SK-N-SH (cell line): ENCODE measurements at regions not wholly inside any gene's neighbourhood (a gene's known extent, or its start where the extent isn't known, plus 50 kb on each side); places are given as distances from the start of the nearest gene placed in this dataset.

Experiments used
- CTCF ChIA-PET: fragments of 300-600, 350-600 bp; formaldehyde crosslinking; extraction: SDS; loops from one replicate; lab custom pipeline; 2021; lab: Yijun Ruan, JAX
- POLR2A ChIA-PET: fragments of 350-600 bp; sonication (Branson Sonifier 250); formaldehyde crosslinking; extraction: SDS; loops from one replicate; lab custom pipeline; 2020; ENCODE audit warnings: antibody characterized with exemption, inconsistent platforms; lab: Yijun Ruan, JAX
- DNase-seq: peaks from one replicate; pipeline ENCODE4 v3.0.0; 2012
- H2AFZ ChIP-seq: fragments of 200-600 bp; sonication (generic); 2 replicates; pipeline ENCODE4 v1.8.1; 2016; ENCODE audit warnings: antibody characterized with exemption, mild to moderate bottlenecking, low read depth
- H3F3A ChIP-seq: fragments of 200-600 bp; sonication (generic); replicated peaks from 2 replicates; pipeline ENCODE3; 2016; ENCODE audit warnings: antibody characterized with exemption, mild to moderate bottlenecking; ENCODE audit not compliant: insufficient read depth
- H3K27ac ChIP-seq, 2 experiments: fragments of 200-500 bp in 1 of 2; fragments of 200-600 bp in 1 of 2; sonication (Bioruptor generic) in 1 of 2; sonication (generic), shearing (Covaris generic) in 1 of 2; 2 replicates each; pipeline versions ENCODE4 v1.5.1 to v1.6.1; 2014 to 2016; ENCODE audit warnings: low read depth in 2 of 2, inconsistent platforms in 1 of 2, low read length in 1 of 2, mild to moderate bottlenecking in 1 of 2, mixed read lengths in 1 of 2
- H3K27me3 ChIP-seq: fragments of 200-600 bp; sonication (generic), shearing (Covaris generic); 2 replicates; pipeline ENCODE4 v1.6.1; 2016; ENCODE audit warnings: mixed run types; ENCODE audit not compliant: insufficient read depth
- H3K36me3 ChIP-seq, 2 experiments: fragments of 200-500 bp in 1 of 2; fragments of 200-600 bp in 1 of 2; sonication (Bioruptor generic) in 1 of 2; sonication (generic) in 1 of 2; replicated peaks in 1 of 2; 2 replicates each; pipeline versions ENCODE3 to v1.5.1; 2014 to 2016; ENCODE audit warnings: low read length in 1 of 2, mild to moderate bottlenecking in 1 of 2; ENCODE audit not compliant: insufficient read depth in 2 of 2, control insufficient read depth in 1 of 2
- H3K4me1 ChIP-seq, 2 experiments: fragments of 200-500 bp in 1 of 2; fragments of 200-600 bp in 1 of 2; sonication (Bioruptor generic) in 1 of 2; sonication (generic), shearing (Covaris generic) in 1 of 2; 2 replicates each; pipeline versions ENCODE4 v1.5.1 to v1.6.1; 2014 to 2016; ENCODE audit warnings: low read depth in 1 of 2, low read length in 1 of 2, mixed run types in 1 of 2; ENCODE audit not compliant: insufficient read depth in 2 of 2, control insufficient read depth in 1 of 2
- H3K4me2 ChIP-seq: fragments of 200-600 bp; sonication (generic), shearing (Covaris generic); 2 replicates; pipeline ENCODE4 v1.6.1; 2017; ENCODE audit warnings: mixed run types
- H3K4me3 ChIP-seq, 2 experiments: fragments of 200-500 bp in 1 of 2; fragments of 200-600 bp in 1 of 2; sonication (Bioruptor generic) in 1 of 2; sonication (generic), shearing (Covaris generic) in 1 of 2; 2 replicates each; pipeline versions ENCODE4 v1.5.1 to v1.8.1; 2014 to 2016; ENCODE audit warnings: low read depth in 2 of 2, inconsistent platforms in 1 of 2, low read length in 1 of 2, mild to moderate bottlenecking in 1 of 2, mixed read lengths in 1 of 2, moderate library complexity in 1 of 2
- H3K79me2 ChIP-seq: fragments of 200-600 bp; sonication (generic); 2 replicates; pipeline ENCODE4 v1.8.1; 2017; ENCODE audit warnings: mild to moderate bottlenecking; ENCODE audit not compliant: insufficient read depth
- H3K9ac ChIP-seq: fragments of 200-600 bp; sonication (generic); 2 replicates; pipeline ENCODE4 v1.6.1; 2017; ENCODE audit warnings: mixed run types
- H3K9me2 ChIP-seq: fragments of 200-600 bp; sonication (generic); 2 replicates; pipeline ENCODE4 v1.6.1; 2017; ENCODE audit warnings: mixed run types
- H3K9me3 ChIP-seq: fragments of 200-600 bp; sonication (generic); 2 replicates; pipeline ENCODE4 v1.6.1; 2017; ENCODE audit warnings: mixed run types, mild to moderate bottlenecking, moderate library complexity
- H4K20me1 ChIP-seq: fragments of 200-600 bp; sonication (generic); 2 replicates; pipeline ENCODE4 v1.6.1; 2017; ENCODE audit warnings: mild to moderate bottlenecking, mixed run types; ENCODE audit not compliant: insufficient read depth
- CHD2 ChIP-seq: fragments of 150-350 bp; IDR thresholded peaks from 2 replicates; pipeline ENCODE4 v1.6.1; 2018; ENCODE audit warnings: low read length; ENCODE audit not compliant: partially characterized antibody
- CTCF ChIP-seq: fragments of 200-600 bp; sonication (generic); IDR thresholded peaks from 2 replicates; pipeline ENCODE4 v1.6.1; 2017; ENCODE audit warnings: antibody characterized with exemption, mild to moderate bottlenecking, moderate library complexity
- EZH2phosphoT487 ChIP-seq: fragments of 200-600 bp; sonication (generic); IDR thresholded peaks from 2 replicates; pipeline ENCODE4 v1.6.1; 2017; ENCODE audit warnings: low read depth, mixed run types, mild to moderate bottlenecking, antibody characterized with exemption, moderate library complexity, borderline replicate concordance
- GABPA ChIP-seq: IDR thresholded peaks from 2 replicates; pipeline ENCODE4 v1.4.0; 2012; ENCODE audit warnings: low read depth, mild to moderate bottlenecking
- GATA2 ChIP-seq: sonication (generic); formaldehyde crosslinking; IDR thresholded peaks from 2 replicates; pipeline ENCODE4 v1.5.0; 2020; ENCODE audit warnings: mild to moderate bottlenecking, missing genetic modification reagents
- PBX3 ChIP-seq: IDR thresholded peaks from 2 replicates; pipeline ENCODE4; 2012
- RAD21 ChIP-seq: IDR thresholded peaks from 2 replicates; pipeline ENCODE4 v1.6.1; 2012; ENCODE audit warnings: mild to moderate bottlenecking, low read length
- RCOR1 ChIP-seq: fragments of 150-350 bp; IDR thresholded peaks from 2 replicates; pipeline ENCODE4 v1.6.1; 2017; ENCODE audit warnings: antibody characterized with exemption, low read length
- RFX5 ChIP-seq: IDR thresholded peaks from 2 replicates; pipeline ENCODE4 v1.6.1; 2012; ENCODE audit warnings: mild to moderate bottlenecking, improper control_type of control experiment, low read length
- SIN3A ChIP-seq: IDR thresholded peaks from 2 replicates; pipeline ENCODE4 v1.6.1; 2012; ENCODE audit warnings: low read depth, mild to moderate bottlenecking, low read length, moderate library complexity, borderline replicate concordance
- SMC3 ChIP-seq: IDR thresholded peaks from 2 replicates; pipeline ENCODE4 v1.6.1; 2012; ENCODE audit warnings: low read depth, low read length, improper control_type of control experiment
- TEAD4 ChIP-seq: IDR thresholded peaks from 2 replicates; pipeline ENCODE4 v1.4.0; 2012; ENCODE audit warnings: mild to moderate bottlenecking, borderline replicate concordance; ENCODE audit not compliant: insufficient read depth
- USF1 ChIP-seq: IDR thresholded peaks from 2 replicates; pipeline ENCODE4 v1.4.0; 2012; ENCODE audit warnings: low read depth, borderline replicate concordance
- WGBS: methylation state at CpG from one replicate; pipeline ENCODE4 v1.1.6; 2017; ENCODE audit warnings: low lambda C conversion rate; 5-methylcytosine and 5-hydroxymethylcytosine counted together

GRCh38 chr5:168047043-168047668 lies 244.3 kb upstream of the WWC1 start:
- POLR2A ChIA-PET: interaction anchor here (0.5 kb wide), 1 partner anchor 481 kb away, joined by 3 read pairs; no protein-coding TSS in a partner anchor

More at GRCh38 chr5:168047043-168047668, 244.3 kb upstream of the WWC1 start:
- 32% methylated on average over 11 of the region's 11 CpGs for WGBS
- H2AFZ ChIP-seq: no peak overlapping the region
- no peaks in the 10 kb centered on the region for H3K36me3 ChIP-seq
- peaks cover 0 to 13% of the 10 kb centered on the region in 2 experiments; a peak in 2 of 4 replicates for H3K4me1 ChIP-seq
- peak; percentile 75 for DNase-seq
- no peak overlapping the region for H3K4me2 ChIP-seq
- no peak overlapping the region for H3K4me3 ChIP-seq
- CTCF ChIA-PET: interaction anchor here (0.6 to 2.7 kb wide), 66 partner anchors 8 to 1007 kb away, joined by 3 to 46 read pairs (median 4); no protein-coding TSS in a partner anchor
- TF ChIP-seq RFX5: no peak
- TF ChIP-seq RCOR1: no peak
- TF ChIP-seq SIN3A: no peak
- no peak for TF ChIP-seq GATA2 (CRISPR knock-in tag)
- TF ChIP-seq RAD21: peak; percentile 92
- no peak for TF ChIP-seq GABPA
- TF ChIP-seq CHD2: no peak
- no peak for TF ChIP-seq TEAD4
- no peak for TF ChIP-seq USF1
- no peak for TF ChIP-seq PBX3
- peak; percentile 80 for TF ChIP-seq SMC3
- peak; percentile 62 for TF ChIP-seq CTCF
- no peak for TF ChIP-seq EZH2phosphoT487
- no peaks in the 10 kb centered on the region for H3K27me3 ChIP-seq
- H3K9ac ChIP-seq: no peak overlapping the region
- no peaks in the 10 kb centered on the region for H3K79me2 ChIP-seq
- H3K27ac ChIP-seq: no peak overlapping the region; a peak in 1 of 4 replicates
- H3K9me2 ChIP-seq: no peaks in the 10 kb centered on the region
- no peaks in the 10 kb centered on the region for H3K9me3 ChIP-seq
- no peaks in the 10 kb centered on the region for H3F3A ChIP-seq
- no peaks in the 10 kb centered on the region for H4K20me1 ChIP-seq
